ENCODE measurements at regions not wholly inside any gene's neighbourhood (a gene's known extent, or its start where the extent isn't known, plus 50 kb on each side); places are given as distances from the start of the nearest gene placed in this dataset.

DNA sequence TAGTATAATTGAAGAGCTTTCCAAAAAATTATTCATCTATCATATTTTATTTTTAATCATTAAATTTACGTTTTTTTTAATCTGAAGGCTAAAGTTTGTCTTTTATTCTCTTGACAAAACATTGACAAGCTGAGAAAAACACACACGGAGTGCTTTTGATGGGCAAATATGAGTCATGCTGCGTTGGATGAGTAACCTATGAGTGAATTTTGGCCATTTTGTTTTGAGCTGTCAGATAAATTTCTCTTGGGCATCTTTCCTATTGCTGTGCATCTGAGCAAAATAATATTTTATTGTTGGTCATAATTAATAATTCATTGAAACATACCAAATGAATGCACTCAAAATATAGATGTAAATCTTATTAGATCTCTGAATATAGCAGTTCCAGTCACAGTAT lies 1144.1 kb upstream of the ADGRL2 start:
- H3K36me3 ChIP-seq (ENCODE audit: insufficient read depth, low read length) = no peaks in the 10 kb centered on the region
- Mint-ChIP-seq H3K9me3 (peaks cover 20% of the 10 kb centered on the region), H3K27ac (no peak overlapping the region), H3K4me1 (ENCODE audit: low read depth) (no peaks in the 10 kb centered on the region), H3K36me3 (ENCODE audit: low read depth) (no peaks in the 10 kb centered on the region), H3K27me3 (no peaks in the 10 kb centered on the region), H3K4me3 (no peak overlapping the region)
- no peaks in the 10 kb centered on the region for H3K27me3 ChIP-seq (ENCODE audit: control insufficient read depth in 1 of 2, insufficient read depth in 2 of 2, low read length in 2 of 2)
- intact Hi-C loops (cut with DNase I, micrococcal nuclease) = no loop called here
- TF ChIP-seq CTCF (IDR thresholded peaks at IDR 0.05) = no peak
- H3K9me3 ChIP-seq (ENCODE audit: control insufficient read depth in 1 of 2, insufficient read depth in 1 of 2, low read length in 2 of 2) = peaks cover 0 to 5% of the 10 kb centered on the region in 2 experiments
- H3K4me3 ChIP-seq (ENCODE audit: low read length) = no peak overlapping the region
- ChIA-PET POLR2A (interaction anchor here (0.9 kb wide), 1 partner anchor 10 kb away, joined by 3 read pairs; no protein-coding TSS in a partner anchor), CTCF (no interaction called here)
- ATAC-seq (ENCODE audit: poor library complexity) = no peak
- no peak overlapping the region for H3K27ac ChIP-seq (ENCODE audit: low read depth in 1 of 2, low read length in 2 of 2)
- DNase-seq = no peak
- H3K4me1 ChIP-seq (ENCODE audit: insufficient read depth, low read length) = no peaks in the 10 kb centered on the region

GRCh38 chr1:80656014-80656636 lies 1144.6 kb upstream of the ADGRL2 start:
- no peak overlapping the region for H3K4me3 Mint-ChIP-seq
- no peak for TF ChIP-seq CTCF (IDR thresholded peaks at IDR 0.05)
- POLR2A ChIA-PET = no interaction called here
- no peaks in the 10 kb centered on the region for H3K36me3 Mint-ChIP-seq (ENCODE audit: low read depth)
- Histone ChIP-seq H3K27ac (ENCODE audit: low read depth in 1 of 2, low read length in 2 of 2) (no peak overlapping the region), H3K4me1 (ENCODE audit: insufficient read depth, low read length) (no peaks in the 10 kb centered on the region), H3K9me3 (ENCODE audit: control insufficient read depth in 1 of 2, insufficient read depth in 1 of 2, low read length in 2 of 2) (peaks cover 0 to 5% of the 10 kb centered on the region in 2 experiments), H3K36me3 (ENCODE audit: insufficient read depth, low read length) (no peaks in the 10 kb centered on the region), H3K27me3 (ENCODE audit: control insufficient read depth in 1 of 2, insufficient read depth in 2 of 2, low read length in 2 of 2) (no peaks in the 10 kb centered on the region), H3K4me3 (ENCODE audit: low read length) (no peak overlapping the region)
- ATAC-seq (ENCODE audit: poor library complexity) = no peak
- no peaks in the 10 kb centered on the region for H3K4me1 Mint-ChIP-seq (ENCODE audit: low read depth)
- peaks cover 16% of the 10 kb centered on the region for H3K9me3 Mint-ChIP-seq
- intact Hi-C loops (cut with DNase I, micrococcal nuclease) = no loop called here
- CTCF ChIA-PET = no interaction called here
- no peak for DNase-seq
- H3K27me3 Mint-ChIP-seq = no peaks in the 10 kb centered on the region
- no peak overlapping the region for H3K27ac Mint-ChIP-seq

DNA sequence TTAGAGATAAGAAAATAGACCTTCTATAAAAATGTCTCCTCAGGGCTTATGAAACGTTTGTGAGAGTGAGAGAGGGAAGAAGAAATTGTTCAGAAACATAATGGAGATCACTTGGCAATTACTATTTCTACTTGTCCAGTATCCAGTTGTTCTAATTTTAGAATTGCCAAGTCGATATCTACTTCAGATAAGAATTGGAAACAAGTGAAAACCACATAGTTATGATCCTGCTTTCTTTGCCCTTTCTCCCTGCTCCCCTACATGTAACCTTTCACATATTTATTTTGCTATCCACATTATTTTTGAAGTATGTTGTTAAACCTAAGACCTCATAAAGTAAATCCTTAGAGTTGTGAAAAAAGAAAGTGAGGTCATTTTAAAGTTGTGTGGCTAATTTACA lies 1154.7 kb upstream of the ADGRL2 start:
- Histone ChIP-seq H3K27me3 (ENCODE audit: control insufficient read depth in 1 of 2, insufficient read depth in 2 of 2, low read length in 2 of 2) (no peaks in the 10 kb centered on the region), H3K27ac (ENCODE audit: low read depth in 1 of 2, low read length in 2 of 2) (no peak overlapping the region), H3K4me3 (ENCODE audit: low read length) (no peak overlapping the region), H3K36me3 (ENCODE audit: insufficient read depth, low read length) (no peaks in the 10 kb centered on the region), H3K9me3 (ENCODE audit: control insufficient read depth in 1 of 2, insufficient read depth in 1 of 2, low read length in 2 of 2) (peaks cover 0 to 4% of the 10 kb centered on the region in 2 experiments), H3K4me1 (ENCODE audit: insufficient read depth, low read length) (no peaks in the 10 kb centered on the region)
- ATAC-seq (ENCODE audit: poor library complexity) (no peak), DNase-seq (no peak)
- Mint-ChIP-seq H3K36me3 (ENCODE audit: low read depth) (no peaks in the 10 kb centered on the region), H3K27me3 (no peaks in the 10 kb centered on the region), H3K4me3 (no peak overlapping the region), H3K27ac (no peak overlapping the region), H3K4me1 (ENCODE audit: low read depth) (no peaks in the 10 kb centered on the region), H3K9me3 (peaks cover 5% of the 10 kb centered on the region)
- intact Hi-C loops (cut with DNase I, micrococcal nuclease) = no loop called here
- ChIA-PET CTCF (no interaction called here), POLR2A (interaction anchor here (0.7 kb wide), 1 partner anchor 11 kb away, joined by 3 read pairs; no protein-coding TSS in a partner anchor)
- TF ChIP-seq CTCF (IDR thresholded peaks at IDR 0.05) = no peak
